CD14-positive monocyte (primary cell): ENCODE measurements at regions not wholly inside any gene's neighbourhood (a gene's known extent, or its start where the extent isn't known, plus 50 kb on each side); places are given as distances from the start of the nearest gene placed in this dataset.

ENCODE experiments used
- DNase-seq, 3 donors: peaks; one replicate each; pipeline ENCODE4 v3.0.0-alpha.2; 2011 to 2022
- H2AFZ ChIP-seq: 2 replicates; pipeline ENCODE4 v1.6.0; 2012; ENCODE audit warnings: mild to moderate bottlenecking, low read depth, low read length, inconsistent platforms; ENCODE audit not compliant: insufficient read depth, poor library complexity, severe bottlenecking
- H3K27ac ChIP-seq, 2 donors: 1 replicate in 1 of 2; 2 replicates in 1 of 2; pipeline ENCODE4 v1.5.1; 2012 to 2013; ENCODE audit warnings: low read length in 2 of 2, control low read depth in 1 of 2, inconsistent platforms in 1 of 2, low read depth in 1 of 2, mild to moderate bottlenecking in 1 of 2
- H3K27me3 ChIP-seq, 2 donors: one replicate each; pipeline versions ENCODE4 v1.6.0 to v1.6.1; 2011 to 2013; ENCODE audit warnings: low read length in 2 of 2; ENCODE audit not compliant: control insufficient read depth in 2 of 2, insufficient read depth in 2 of 2
- H3K36me3 ChIP-seq, 2 donors: replicated peaks in 1 of 2; 1 replicate in 1 of 2; 2 replicates in 1 of 2; pipeline versions ENCODE4 v1.5.1 to v1.6.1; 2012 to 2013; ENCODE audit warnings: low read length in 2 of 2, control low read depth in 1 of 2, inconsistent platforms in 1 of 2, mild to moderate bottlenecking in 1 of 2; ENCODE audit not compliant: insufficient read depth in 2 of 2, control insufficient read depth in 1 of 2
- H3K4me1 ChIP-seq, 2 donors: 1 replicate in 1 of 2; 2 replicates in 1 of 2; pipeline versions ENCODE4 v1.5.1 to v1.6.1; 2012 to 2013; ENCODE audit warnings: low read length in 2 of 2, control low read depth in 1 of 2, inconsistent platforms in 1 of 2, mild to moderate bottlenecking in 1 of 2, moderate library complexity in 1 of 2; ENCODE audit not compliant: insufficient read depth in 2 of 2, control insufficient read depth in 1 of 2
- H3K4me2 ChIP-seq: replicated peaks from 2 replicates; pipeline ENCODE3; 2012; ENCODE audit warnings: low read length, moderate library complexity, mild to moderate bottlenecking; ENCODE audit not compliant: poor library complexity, severe bottlenecking; ENCODE audit errors: extremely low read depth
- H3K4me3 ChIP-seq, 3 experiments: fragments of 200-600 bp in 1 of 3; sonication (generic) in 1 of 3; replicated peaks in 1 of 3; 1 replicate in 2 of 3; 2 replicates in 1 of 3; pipeline ENCODE4 v1.5.1; 2011 to 2013; ENCODE audit warnings: low read length in 3 of 3, mild to moderate bottlenecking in 3 of 3, control low read depth in 2 of 3, low read depth in 2 of 3, inconsistent platforms in 1 of 3, moderate library complexity in 1 of 3
- H3K79me2 ChIP-seq: 2 replicates; pipeline ENCODE4 v1.6.0; 2012; ENCODE audit warnings: mild to moderate bottlenecking, control low read depth, inconsistent platforms, low read length, moderate library complexity; ENCODE audit not compliant: insufficient read depth
- H3K9ac ChIP-seq: 2 replicates; pipeline ENCODE4 v1.6.0; 2017; ENCODE audit warnings: low read length, mild to moderate bottlenecking; ENCODE audit not compliant: insufficient read depth, poor library complexity, severe bottlenecking
- H3K9me3 ChIP-seq, 2 donors: replicated peaks in 1 of 2; 1 replicate in 1 of 2; 2 replicates in 1 of 2; pipeline versions ENCODE4 v1.5.1 to v1.6.1; 2012 to 2013; ENCODE audit warnings: low read length in 2 of 2, control low read depth in 1 of 2; ENCODE audit not compliant: control insufficient read depth in 1 of 2, insufficient read depth in 1 of 2
- H4K20me1 ChIP-seq: 2 replicates; pipeline ENCODE4 v1.6.0; 2012; ENCODE audit warnings: mild to moderate bottlenecking, low read length, control low read depth, moderate library complexity; ENCODE audit not compliant: insufficient read depth
- H3K27ac Mint-ChIP-seq, 7 donors: one replicate each; pipeline ENCODE4 v1.8.0; 2020; ENCODE audit warnings: mild to moderate bottlenecking in 7 of 7, mixed read lengths in 7 of 7, moderate library complexity in 6 of 7, inconsistent platforms in 2 of 7
- H3K27me3 Mint-ChIP-seq, 3 donors: one replicate each; pipeline ENCODE4 v1.8.0; 2021 to 2022; ENCODE audit warnings: low read depth in 3 of 3, mild to moderate bottlenecking in 3 of 3, mixed read lengths in 3 of 3, moderate library complexity in 3 of 3, inconsistent platforms in 1 of 3
- H3K36me3 Mint-ChIP-seq, 2 donors: one replicate each; pipeline ENCODE4 v1.8.0; 2020; ENCODE audit warnings: mixed read lengths in 2 of 2, inconsistent platforms in 1 of 2, mild to moderate bottlenecking in 1 of 2
- H3K4me1 Mint-ChIP-seq: one replicate; pipeline ENCODE4 v1.8.0; 2020; ENCODE audit warnings: mild to moderate bottlenecking, mixed read lengths
- H3K4me3 Mint-ChIP-seq, 2 donors: one replicate each; pipeline ENCODE4 v1.8.0; 2020; ENCODE audit warnings: mild to moderate bottlenecking in 2 of 2, mixed read lengths in 2 of 2, moderate library complexity in 1 of 2
- H3K9me3 Mint-ChIP-seq, 7 donors: one replicate each; pipeline ENCODE4 v1.8.0; 2020 to 2022; ENCODE audit warnings: mixed read lengths in 7 of 7, mild to moderate bottlenecking in 6 of 7, moderate library complexity in 6 of 7, inconsistent platforms in 2 of 7
- CTCF ChIP-seq: fragments of 200-600 bp; IDR thresholded peaks from one replicate; pipeline ENCODE4 v1.8.0; 2022; ENCODE audit warnings: antibody characterized with exemption, mild to moderate bottlenecking
- WGBS: methylation state at CpG from one replicate; pipeline ENCODE4 v1.1.5; 2013; ENCODE audit warnings: missing lambda C conversion rate; ENCODE audit not compliant: insufficient coverage; 5-methylcytosine and 5-hydroxymethylcytosine counted together
- intact Hi-C, 2 donors: fragments of 100-400 bp; cut with micrococcal nuclease; formaldehyde crosslinking; loops; one replicate each; pipeline versions ENCODE4 v1.15.0 to v1.15.1; 2023

- Histone ChIP-seq H3K36me3 (no peaks in the 10 kb centered on the region), H2AFZ (no peak overlapping the region), H3K27me3 (no peaks in the 10 kb centered on the region), H3K27ac (no peak overlapping the region), H3K9ac (no peak overlapping the region), H3K79me2 (no peaks in the 10 kb centered on the region), H3K9me3 (no peaks in the 10 kb centered on the region), H3K4me2 (no peak overlapping the region), H3K4me3 (no peak overlapping the region), H3K4me1 (peaks cover 10 to 11% of the 10 kb centered on the region in 2 donors), H4K20me1 (no peaks in the 10 kb centered on the region)
- intact Hi-C loops: no loop called here
- Mint-ChIP-seq H3K9me3 (peaks cover 0 to 2% (median 0%) of the 10 kb centered on the region in 7 donors), H3K36me3 (no peaks in the 10 kb centered on the region), H3K27me3 (peaks cover 0 to 3% (median 2%) of the 10 kb centered on the region in 3 donors), H3K4me3 (no peak overlapping the region), H3K27ac (no peak overlapping the region), H3K4me1 (peaks cover 18% of the 10 kb centered on the region)
- DNase-seq: no peak
- TF ChIP-seq CTCF: no peak
- 64% methylated on average over 3 of the region's 3 CpGs for WGBS
Observed at GRCh38 chr6:149135809-149136208, 181.7 kb upstream of the TAB2 start.

GRCh38 chr6:149136273-149136912, 181.1 kb upstream of the TAB2 start:
- Mint-ChIP-seq H3K4me1 (peaks cover 18% of the 10 kb centered on the region), H3K9me3 (peaks cover 0 to 2% (median 0%) of the 10 kb centered on the region in 7 donors), H3K36me3 (no peaks in the 10 kb centered on the region), H3K4me3 (no peak overlapping the region), H3K27me3 (peaks cover 0 to 3% (median 2%) of the 10 kb centered on the region in 3 donors), H3K27ac (no peak overlapping the region)
- H3K4me2 ChIP-seq: no peak overlapping the region
- no peaks in the 10 kb centered on the region for H3K36me3 ChIP-seq
- no peaks in the 10 kb centered on the region for H3K27me3 ChIP-seq
- no peak overlapping the region for H2AFZ ChIP-seq
- WGBS: 47% methylated on average over 4 of the region's 5 CpGs
- no peak for DNase-seq
- H3K4me1 ChIP-seq: peaks cover 10 to 11% of the 10 kb centered on the region in 2 donors
- no peak overlapping the region for H3K27ac ChIP-seq
- no peak overlapping the region for H3K9ac ChIP-seq
- H4K20me1 ChIP-seq: no peaks in the 10 kb centered on the region
- intact Hi-C loops: no loop called here
- H3K79me2 ChIP-seq: no peaks in the 10 kb centered on the region
- no peaks in the 10 kb centered on the region for H3K9me3 ChIP-seq
- H3K4me3 ChIP-seq: no peak overlapping the region
- no peak for TF ChIP-seq CTCF
